HG03103 (cell line): ENCODE measurements at regions not wholly inside any gene's neighbourhood (a gene's known extent, or its start where the extent isn't known, plus 50 kb on each side); places are given as distances from the start of the nearest gene placed in this dataset.

Experiments
- ATAC-seq: cut with Tn5 transposase; IDR thresholded peaks from one replicate; pipeline ENCODE4 v1.9.1; 2021; ENCODE audit warnings: low read depth; ENCODE audit not compliant: unreplicated experiment

- ATAC-seq, result no peak
These were observed 634.6 kb upstream of the ADGRL3 start for GRCh38 chr4:60565558-60565957.

GRCh38 chr4:60575336-60575735 is 624.8 kb upstream of the ADGRL3 start:
- ATAC-seq, result no peak

DNA sequence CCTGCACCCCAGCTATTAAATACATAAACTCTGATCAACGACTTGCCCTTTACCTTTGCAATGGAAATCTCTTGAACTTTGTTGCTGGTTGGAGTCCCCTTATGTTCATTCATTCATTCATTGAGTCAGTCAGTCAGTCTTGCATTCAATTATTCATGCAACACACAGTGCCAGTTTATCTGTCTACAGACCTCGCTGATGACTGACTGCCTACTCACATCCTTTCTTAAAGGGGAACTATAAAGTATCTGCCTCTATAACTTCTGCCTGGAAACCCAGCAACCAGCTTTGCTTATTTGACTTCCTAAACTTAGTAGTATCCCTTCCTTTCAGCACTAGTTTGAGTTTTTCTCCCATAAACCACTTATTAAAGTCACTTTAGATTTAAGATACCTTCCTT is 620.8 kb upstream of the ADGRL3 start:
- ATAC-seq, result no peak

DNA sequence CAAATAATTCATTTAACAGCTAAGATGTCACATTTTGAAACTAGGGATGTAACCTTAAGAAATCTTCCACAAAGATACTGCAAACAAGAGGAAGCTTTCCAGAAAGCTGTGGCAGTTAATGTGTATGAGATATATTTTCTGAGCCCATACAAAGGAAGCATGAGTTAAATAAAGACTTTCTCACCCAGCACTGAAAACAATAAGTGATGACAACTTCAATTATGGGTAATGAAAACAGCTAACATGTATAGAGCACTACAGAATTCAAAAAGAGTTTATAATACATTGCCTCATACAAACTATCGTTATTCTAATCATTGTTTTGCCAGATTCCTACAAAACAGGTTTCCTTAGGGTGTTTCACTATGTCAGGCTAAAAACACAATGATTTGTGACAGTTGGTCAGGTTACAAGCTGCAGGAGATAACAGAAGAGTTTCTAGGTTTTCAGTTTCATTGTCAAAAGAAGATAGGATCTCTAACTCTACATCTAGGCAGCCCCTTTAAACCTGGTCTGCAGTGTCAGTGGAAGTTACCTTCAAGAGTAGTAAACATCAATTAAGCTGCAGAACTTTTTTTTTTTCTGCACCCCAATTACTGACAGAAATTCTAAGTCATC is 618.1 kb upstream of the ADGRL3 start:
- no peak for ATAC-seq

GRCh38 chr4:60588556-60588955 is 611.6 kb upstream of the ADGRL3 start:
- no peak for ATAC-seq

DNA sequence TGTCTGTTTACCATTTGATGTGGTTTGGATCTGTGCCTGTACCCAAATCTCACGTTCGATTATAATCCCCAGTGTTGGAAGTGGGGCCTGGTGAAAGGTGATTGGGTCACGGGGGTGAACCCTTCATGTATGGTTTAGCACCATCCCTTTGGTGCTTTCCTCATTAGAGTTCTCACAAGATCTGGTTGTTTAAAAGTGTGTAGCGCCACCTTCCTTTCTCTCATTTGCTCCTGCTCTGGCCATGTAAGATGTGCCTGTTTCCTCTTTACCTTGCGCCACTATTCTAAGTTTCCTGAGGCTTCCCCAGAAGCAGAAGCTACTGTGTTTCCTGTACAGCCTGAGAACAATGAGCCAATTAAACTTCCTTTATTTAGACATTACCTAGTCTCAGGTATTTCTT is 610.7 kb upstream of the ADGRL3 start:
- ATAC-seq, result no peak

DNA sequence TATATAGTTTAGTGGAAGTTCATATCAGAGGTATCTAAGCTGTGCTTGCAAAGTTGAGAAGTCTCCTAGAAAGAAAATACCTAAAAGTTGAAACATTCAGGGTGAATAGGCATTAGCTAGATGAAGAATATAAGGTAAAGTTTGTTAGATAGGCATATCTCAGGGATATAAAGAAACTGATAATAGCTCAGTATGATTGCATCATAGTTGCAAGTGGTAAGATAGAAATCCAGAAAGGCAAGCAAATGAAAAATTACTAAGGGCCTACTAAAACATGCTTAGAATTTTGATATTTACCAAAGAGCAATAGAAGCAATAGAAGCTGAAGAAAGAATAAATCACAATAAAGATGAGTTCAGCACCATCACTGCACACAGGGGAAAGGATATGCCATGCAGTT is 610.0 kb upstream of the ADGRL3 start:
- no peak for ATAC-seq

GRCh38 chr4:60605646-60606354 is 594.3 kb upstream of the ADGRL3 start:
- ATAC-seq, result no peak

DNA sequence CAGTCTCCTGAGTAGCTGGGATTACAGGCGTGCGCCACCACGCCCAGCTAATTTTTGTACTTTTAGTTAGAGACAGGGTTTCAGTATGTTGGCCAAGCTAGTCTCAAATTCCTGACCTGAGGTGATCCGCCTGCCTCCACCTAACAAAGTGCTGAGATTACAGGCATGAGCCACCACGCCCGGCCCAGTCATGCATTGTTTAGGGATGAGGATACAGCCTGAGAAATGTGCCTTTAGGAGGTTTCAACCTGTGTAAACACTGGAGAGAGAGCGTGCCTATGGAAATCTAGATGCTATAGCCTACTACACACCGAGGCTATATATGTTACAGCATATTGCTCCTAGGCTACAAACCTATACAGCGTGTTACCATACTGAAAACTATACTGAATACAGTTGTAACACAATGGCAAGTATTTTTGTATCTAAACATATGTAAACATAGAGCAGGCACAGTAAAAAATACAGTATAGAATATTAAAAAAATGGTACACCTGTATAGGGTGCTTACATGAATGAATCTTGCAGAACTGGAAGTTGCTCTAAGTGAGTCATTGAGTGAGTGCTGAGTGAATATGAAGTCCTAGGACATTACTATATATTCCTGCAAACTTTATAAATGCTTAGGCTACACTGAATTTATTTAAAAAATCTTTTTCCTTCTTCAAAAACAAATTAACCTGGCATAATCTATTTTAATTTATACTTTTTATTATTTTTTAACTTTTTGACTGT is 588.2 kb upstream of the ADGRL3 start:
- no peak for ATAC-seq

DNA sequence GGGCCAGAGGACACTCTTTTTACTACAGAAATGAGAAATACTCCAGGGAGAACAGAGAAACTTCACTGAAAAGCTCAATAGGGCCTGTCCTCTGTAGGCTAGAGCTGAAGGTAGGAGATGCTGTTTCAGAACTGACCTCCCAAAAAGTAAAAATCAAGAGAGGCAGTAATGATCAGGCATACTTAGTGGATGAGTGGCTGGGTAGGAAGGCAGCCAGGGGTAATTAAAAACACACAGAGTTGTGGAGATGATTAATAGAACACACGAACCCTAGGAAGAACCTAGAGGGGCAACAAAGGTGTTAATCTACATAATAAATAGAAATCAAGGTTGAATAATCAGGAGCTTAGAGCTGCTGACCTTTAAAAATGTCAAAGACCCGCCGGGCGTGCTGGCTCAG is 582.4 kb upstream of the ADGRL3 start:
- no peak for ATAC-seq

- no peak for ATAC-seq
These were observed 580.4 kb upstream of the ADGRL3 start for GRCh38 chr4:60619531-60620305.

DNA sequence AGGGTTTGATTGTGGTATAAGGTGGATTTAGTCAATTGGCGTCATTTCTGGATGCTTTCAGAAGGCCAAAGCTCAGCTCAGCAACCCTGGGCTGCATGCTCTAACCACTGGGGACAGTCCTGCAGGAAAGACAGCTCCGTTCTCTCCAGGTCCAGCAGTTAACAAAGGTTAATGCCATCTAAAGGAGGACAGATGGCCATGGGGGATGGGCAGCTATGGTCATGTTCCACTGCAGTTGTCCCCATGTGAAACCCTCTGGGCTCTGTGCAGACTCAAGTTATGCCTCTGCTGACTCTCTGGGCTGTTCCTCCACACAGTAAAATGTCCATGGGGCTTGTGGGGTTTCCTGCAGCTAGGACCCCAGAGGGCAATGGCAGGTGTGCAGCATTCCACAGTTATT is 562.1 kb upstream of the ADGRL3 start:
- no peak for ATAC-seq

DNA sequence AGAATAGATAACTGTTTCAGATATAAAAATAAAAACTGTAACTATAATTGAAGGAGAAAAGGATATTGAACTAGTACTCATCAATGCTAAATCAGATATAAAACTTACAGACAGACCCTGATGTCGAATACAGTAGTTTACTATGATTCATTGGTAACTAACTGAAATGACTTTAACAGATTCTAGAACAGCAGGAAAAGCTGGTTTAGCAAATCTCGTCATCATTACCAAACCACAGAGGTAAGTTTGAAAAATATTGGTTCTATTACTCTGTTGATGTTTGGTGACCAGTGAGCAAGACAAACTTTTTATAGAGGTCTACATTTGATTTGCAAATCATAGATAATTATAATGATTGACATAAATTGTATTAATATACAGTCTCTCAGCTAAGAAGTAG is 551.4 kb upstream of the ADGRL3 start:
- no peak for ATAC-seq

DNA sequence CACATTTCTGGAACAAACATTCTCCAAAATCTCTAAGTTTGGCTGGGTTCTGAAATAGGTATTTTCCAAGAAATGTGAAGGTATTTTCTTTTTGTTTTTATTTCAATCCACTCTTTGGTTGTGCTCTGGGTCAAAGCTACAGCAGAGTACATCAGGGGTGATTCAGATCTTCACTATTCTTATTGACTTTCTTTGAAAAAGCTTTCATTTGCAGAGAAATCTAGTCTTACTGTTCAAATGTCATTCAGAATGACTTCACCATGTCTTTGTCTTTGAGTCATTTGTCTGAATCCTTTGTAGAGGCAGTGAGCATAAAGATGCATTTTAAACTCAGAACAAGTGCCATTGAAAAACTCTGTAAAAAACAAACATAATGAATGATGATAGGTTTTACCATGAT is 547.2 kb upstream of the ADGRL3 start:
- ATAC-seq, result no peak

- ATAC-seq, result no peak
These were observed 544.8 kb upstream of the ADGRL3 start for GRCh38 chr4:60655356-60655755.

- no peak for ATAC-seq
These were observed 544.0 kb upstream of the ADGRL3 start for GRCh38 chr4:60656171-60656570.

DNA sequence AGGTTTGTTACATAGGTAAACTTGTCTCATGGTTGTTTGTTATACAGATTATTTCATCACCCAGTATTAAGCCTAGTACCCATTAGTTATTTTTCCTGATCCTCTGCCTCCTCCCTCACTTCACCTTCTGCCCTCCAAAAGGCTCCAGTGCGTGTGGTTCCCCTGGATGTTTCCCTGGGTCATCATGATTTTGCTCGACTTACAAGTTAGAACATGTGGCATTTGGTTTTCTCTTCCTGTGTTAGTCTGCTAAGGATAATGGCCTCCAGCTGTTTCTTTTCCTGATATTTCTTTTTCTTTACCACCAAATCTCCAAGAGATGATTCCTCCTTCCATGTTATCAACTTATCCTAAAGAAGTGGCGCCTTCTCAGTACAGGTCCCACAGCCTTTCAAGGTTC is 543.1 kb upstream of the ADGRL3 start:
- no peak for ATAC-seq

DNA sequence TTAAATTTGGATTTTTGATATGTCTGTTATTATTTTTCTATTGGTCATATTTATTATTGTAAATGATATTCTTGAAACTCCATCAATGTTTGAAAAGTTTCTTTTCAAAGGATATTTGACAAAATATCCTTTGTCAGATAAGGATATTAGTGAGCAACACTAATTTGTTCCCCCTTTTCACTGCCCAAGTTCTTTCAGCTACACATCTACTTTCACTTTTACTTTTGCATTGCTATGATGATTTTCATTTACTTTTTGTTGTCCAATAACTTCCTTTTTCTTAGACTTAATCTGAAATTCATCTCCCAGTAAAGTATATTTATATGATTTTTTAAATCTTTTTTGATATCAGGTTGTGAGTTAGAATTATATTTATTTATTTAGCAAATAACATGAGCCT is 542.3 kb upstream of the ADGRL3 start:
- ATAC-seq, result no peak

- no peak for ATAC-seq
These were observed 536.4 kb upstream of the ADGRL3 start for GRCh38 chr4:60663769-60664168.

DNA sequence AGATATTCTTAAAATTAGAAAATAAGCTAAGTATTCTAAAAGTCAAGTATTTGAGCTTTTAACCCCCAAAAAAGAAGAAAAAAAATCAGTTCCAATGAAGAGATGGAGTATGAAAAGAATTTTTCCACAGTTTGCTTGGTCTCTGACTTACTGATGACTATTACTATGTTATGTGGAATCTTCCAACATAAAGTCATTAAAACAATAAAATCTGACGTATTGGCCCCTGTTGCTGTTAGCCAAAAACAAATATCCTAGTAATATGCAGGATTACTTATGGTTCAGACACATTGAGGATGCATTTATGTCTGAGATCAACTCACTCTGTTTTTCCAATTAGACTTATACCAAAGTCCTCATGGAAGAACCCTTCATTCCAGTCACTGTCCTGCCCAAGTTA is 517.2 kb upstream of the ADGRL3 start:
- ATAC-seq, result no peak

DNA sequence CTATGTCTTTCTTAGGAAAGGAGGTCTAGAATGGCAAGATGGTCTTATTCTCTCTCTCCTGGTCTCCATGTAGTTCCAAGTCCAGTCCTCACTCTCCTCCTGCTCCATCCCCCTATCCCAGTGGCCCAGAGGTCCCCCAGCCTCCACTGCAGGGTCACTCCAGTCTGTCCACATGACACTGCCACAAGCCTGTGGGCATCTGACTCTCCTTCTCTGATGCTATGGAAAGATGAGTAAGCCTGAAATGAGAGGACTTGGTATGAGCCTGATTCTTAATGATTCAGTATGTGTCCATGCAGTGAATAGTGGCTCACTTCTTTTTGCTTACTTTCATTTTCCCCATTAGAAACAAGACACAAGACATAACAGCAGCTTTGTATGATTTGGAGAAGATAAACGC is 516.8 kb upstream of the ADGRL3 start:
- ATAC-seq, result no peak
